Fibroblast of peridontal ligament (primary cell): ENCODE measurements at regions not wholly inside any gene's neighbourhood (a gene's known extent, or its start where the extent isn't known, plus 50 kb on each side); places are given as distances from the start of the nearest gene placed in this dataset.
"Not testable (repeated sequence)": the region's sequence is repeated elsewhere in the genome, so short reads cannot be mapped to it uniquely, and the experiment has no call there.

ENCODE experiments used
- DNase-seq: peaks from one replicate; pipeline ENCODE4 v3.0.0-alpha.2; 2010; ENCODE audit errors: extremely low read depth

GRCh38 chrX:124181515-124181914 is 150.9 kb upstream of the TEX13D start:
- not testable (repeated sequence) for DNase-seq

GRCh38 chrX:124190440-124190839 is 142.0 kb upstream of the TEX13D start:
- no peak for DNase-seq

- no peak for DNase-seq
These were observed 138.3 kb upstream of the TEX13D start for GRCh38 chrX:124194199-124194598.

- no peak for DNase-seq
These were observed 137.6 kb upstream of the TEX13D start for GRCh38 chrX:124194901-124195300.

- no peak for DNase-seq
These were observed 129.1 kb upstream of the TEX13D start for GRCh38 chrX:124203311-124203710.

- no peak for DNase-seq
These were observed 123.8 kb upstream of the TEX13D start for GRCh38 chrX:124208660-124209059.

GRCh38 chrX:124209792-124210576 is 122.5 kb upstream of the TEX13D start:
- no peak for DNase-seq

GRCh38 chrX:124211312-124211942 is 121.0 kb upstream of the TEX13D start:
- peak; percentile 4 for DNase-seq

- no peak for DNase-seq
These were observed 119.8 kb upstream of the TEX13D start for GRCh38 chrX:124212622-124213021.

- DNase-seq, result no peak
These were observed 116.7 kb upstream of the TEX13D start for GRCh38 chrX:124215786-124216185.

GRCh38 chrX:124216396-124217115 is 115.9 kb upstream of the TEX13D start:
- no peak for DNase-seq

- no peak for DNase-seq
These were observed 114.9 kb upstream of the TEX13D start for GRCh38 chrX:124217304-124218251.

GRCh38 chrX:124223524-124223923 is 108.9 kb upstream of the TEX13D start:
- DNase-seq, result no peak

- no peak for DNase-seq
These were observed 107.9 kb upstream of the TEX13D start for GRCh38 chrX:124224528-124224927.

- DNase-seq, result no peak
These were observed 106.3 kb upstream of the TEX13D start for GRCh38 chrX:124226129-124226528.

- no peak for DNase-seq
These were observed 103.6 kb upstream of the TEX13D start for GRCh38 chrX:124228849-124229248.

GRCh38 chrX:124229374-124229773 is 103.1 kb upstream of the TEX13D start:
- no peak for DNase-seq

GRCh38 chrX:124230655-124231450 is 101.6 kb upstream of the TEX13D start:
- DNase-seq, result no peak

- no peak for DNase-seq
These were observed 101.1 kb upstream of the TEX13D start for GRCh38 chrX:124231451-124231759.

- no peak for DNase-seq
These were observed 99.8 kb upstream of the TEX13D start for GRCh38 chrX:124232523-124233201.
